ENCODE measurements at regions not wholly inside any gene's neighbourhood (a gene's known extent, or its start where the extent isn't known, plus 50 kb on each side); places are given as distances from the start of the nearest gene placed in this dataset.

DNA sequence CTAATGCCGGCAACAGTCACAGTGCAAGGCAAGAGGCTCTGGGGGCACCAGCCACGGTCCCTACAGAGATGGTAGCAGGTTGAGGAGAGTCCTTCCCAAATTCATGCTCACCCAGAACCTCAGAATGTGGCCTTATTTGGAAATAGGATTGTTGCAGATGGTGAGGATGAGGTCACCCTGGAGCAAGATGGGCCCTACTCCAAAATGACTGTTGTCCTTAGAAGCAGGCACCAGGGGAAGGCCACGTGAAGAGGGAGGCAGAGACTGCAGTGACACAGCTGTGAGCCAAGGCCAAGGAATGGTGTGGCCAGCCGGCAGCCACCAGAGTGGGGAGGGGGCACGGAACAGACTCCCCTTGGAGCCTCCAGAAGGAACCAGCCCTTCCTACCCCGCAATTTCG is 70.8 kb upstream of the CLDN14 start:
- no peaks in the 10 kb centered on the region for H4K20me1 ChIP-seq (ENCODE audit: control insufficient read depth, insufficient read depth, insufficient read length)
- TF ChIP-seq, protein P1, sequence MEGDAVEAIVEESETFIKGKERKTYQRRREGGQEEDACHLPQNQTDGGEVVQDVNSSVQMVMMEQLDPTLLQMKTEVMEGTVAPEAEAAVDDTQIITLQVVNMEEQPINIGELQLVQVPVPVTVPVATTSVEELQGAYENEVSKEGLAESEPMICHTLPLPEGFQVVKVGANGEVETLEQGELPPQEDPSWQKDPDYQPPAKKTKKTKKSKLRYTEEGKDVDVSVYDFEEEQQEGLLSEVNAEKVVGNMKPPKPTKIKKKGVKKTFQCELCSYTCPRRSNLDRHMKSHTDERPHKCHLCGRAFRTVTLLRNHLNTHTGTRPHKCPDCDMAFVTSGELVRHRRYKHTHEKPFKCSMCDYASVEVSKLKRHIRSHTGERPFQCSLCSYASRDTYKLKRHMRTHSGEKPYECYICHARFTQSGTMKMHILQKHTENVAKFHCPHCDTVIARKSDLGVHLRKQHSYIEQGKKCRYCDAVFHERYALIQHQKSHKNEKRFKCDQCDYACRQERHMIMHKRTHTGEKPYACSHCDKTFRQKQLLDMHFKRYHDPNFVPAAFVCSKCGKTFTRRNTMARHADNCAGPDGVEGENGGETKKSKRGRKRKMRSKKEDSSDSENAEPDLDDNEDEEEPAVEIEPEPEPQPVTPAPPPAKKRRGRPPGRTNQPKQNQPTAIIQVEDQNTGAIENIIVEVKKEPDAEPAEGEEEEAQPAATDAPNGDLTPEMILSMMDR (conservative IDR thresholded peaks at IDR 0.05): no peak
- no peak overlapping the region for H3K18ac ChIP-seq (ENCODE audit: insufficient read length, low read depth, low read length)
- no peak overlapping the region for H2BK15ac ChIP-seq (ENCODE audit: low read depth, low read length)
- H2BK20ac ChIP-seq (ENCODE audit: low read depth, low read length, poor library complexity, severe bottlenecking): no peak overlapping the region
- H3T11ph ChIP-seq (ENCODE audit: low read length): no peak overlapping the region
- no peak overlapping the region for H3K4me3 Mint-ChIP-seq
- no peak overlapping the region for H4K8ac ChIP-seq (replicated peaks; ENCODE audit: insufficient read length, low read depth, low read length)
- H3K9ac ChIP-seq (ENCODE audit: extremely low read depth, insufficient read length, low read length): no peak overlapping the region
- no peak overlapping the region for H3K4me2 ChIP-seq (ENCODE audit: insufficient read depth, insufficient read length, low read length)
- no peak overlapping the region for H4K91ac ChIP-seq (ENCODE audit: insufficient read length, low read depth, low read length)
- no peak overlapping the region for H2AFZ ChIP-seq (ENCODE audit: low read length)
- H3K23me2 ChIP-seq (ENCODE audit: insufficient read length, low read depth, low read length, poor library complexity, severe bottlenecking): peaks cover 2% of the 10 kb centered on the region
- no peak overlapping the region for H2BK12ac ChIP-seq (ENCODE audit: insufficient read length, low read depth, low read length)
- peaks cover 4% of the 10 kb centered on the region for H3K27me3 Mint-ChIP-seq (ENCODE audit: low read depth)
- H3K36me3 Mint-ChIP-seq (ENCODE audit: insufficient read depth in 1 of 3, low read depth in 3 of 3): no peaks in the 10 kb centered on the region
- H3K79me1 ChIP-seq (ENCODE audit: insufficient read depth, low read depth, low read length, poor library complexity, severe bottlenecking): no peaks in the 10 kb centered on the region
- H3K9me3 Mint-ChIP-seq: no peaks in the 10 kb centered on the region
- H3K27ac Mint-ChIP-seq: peak overlapping the region in 1 of 3 experiments; percentile 48; a peak in 1 of 7 replicates
- H4K5ac ChIP-seq (ENCODE audit: insufficient read length, low read depth, low read length): no peak overlapping the region
- peaks cover 18 to 27% of the 10 kb centered on the region in 2 experiments for H3K4me1 Mint-ChIP-seq
- no peaks in the 10 kb centered on the region for H3K9me3 ChIP-seq (ENCODE audit: control insufficient read depth, low read depth, low read length)
- no peaks in the 10 kb centered on the region for H3K79me2 ChIP-seq (ENCODE audit: insufficient read depth, low read length)
- no peak for DNase-seq
- no CpG with 5 or more reads among the region's 7 CpGs for WGBS (ENCODE audit: extremely low coverage, insufficient read length, low lambda C conversion rate)
- H2BK120ac ChIP-seq (ENCODE audit: low read depth, low read length, poor library complexity, severe bottlenecking): no peak overlapping the region
- H2BK5ac ChIP-seq (ENCODE audit: insufficient read length, low read length): no peak overlapping the region
- no peaks in the 10 kb centered on the region for H3K27me3 ChIP-seq (ENCODE audit: insufficient read depth, low read length)
- no peak overlapping the region for H3K23ac ChIP-seq (ENCODE audit: insufficient read length, low read depth, low read length)
- no peak overlapping the region for H2AK5ac ChIP-seq (ENCODE audit: insufficient read length, low read length)
- H3K4ac ChIP-seq (ENCODE audit: low read depth, low read length): no peak overlapping the region
- H3K14ac ChIP-seq (ENCODE audit: insufficient read depth, low read length): no peak overlapping the region; the same call in 1 of the 2 replicates
- H3K56ac ChIP-seq (ENCODE audit: insufficient read length, low read depth, low read length): no peak overlapping the region
- H3K4me1 ChIP-seq (ENCODE audit: insufficient read depth, low read length): no peaks in the 10 kb centered on the region
- H3K27ac ChIP-seq (ENCODE audit: insufficient read length, low read depth, low read length): no peak overlapping the region
